T1000 (cell line): ENCODE measurements at regions not wholly inside any gene's neighbourhood (a gene's known extent, or its start where the extent isn't known, plus 50 kb on each side); places are given as distances from the start of the nearest gene placed in this dataset.
A peak's percentile ranks its signal among the peaks of the same experiment; 100 is the strongest.
"Not testable (repeated sequence)": the region's sequence is repeated elsewhere in the genome, so short reads cannot be mapped to it uniquely, and the experiment has no call there.

Experiments used
- DNase-seq: peaks from one replicate; lab custom pipeline; 2025; ENCODE audit warnings: mixed read lengths; lab: John Stamatoyannopoulos, UW

DNA sequence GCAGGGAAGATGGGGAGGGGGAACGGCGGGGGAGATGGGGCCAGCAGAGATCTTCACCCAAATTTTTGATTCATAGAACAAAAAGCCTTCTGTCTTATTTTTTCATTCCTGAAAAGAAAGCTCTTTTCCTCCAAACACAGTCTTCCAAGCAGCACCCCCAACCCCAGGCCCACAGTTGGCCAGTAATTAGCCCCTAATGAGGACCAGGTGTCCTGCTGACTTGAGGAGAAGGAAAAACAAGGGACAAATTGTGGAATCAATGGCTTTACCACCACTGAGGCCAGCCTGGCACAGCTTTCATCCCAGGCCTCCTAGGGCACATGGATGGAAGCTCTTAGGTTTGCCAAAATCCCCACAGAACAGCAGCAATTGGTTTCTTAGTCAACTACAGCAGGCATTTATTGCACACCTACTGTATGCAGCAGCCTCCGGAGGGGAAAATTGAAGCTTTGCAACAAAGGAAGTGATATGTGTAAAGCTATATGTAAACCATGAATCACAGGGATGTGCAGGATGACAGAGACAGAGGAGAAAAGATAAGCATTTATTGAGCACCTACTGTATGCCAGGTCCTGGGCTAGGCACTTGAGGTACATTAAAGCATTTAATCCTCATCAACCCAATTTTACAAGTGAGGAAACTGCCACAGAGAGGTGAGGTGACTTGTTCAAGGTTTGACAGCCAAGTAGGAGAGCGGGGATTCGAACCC, 199.5 kb downstream of the TBC1D2B start:
- DNase-seq, result no peak

DNA sequence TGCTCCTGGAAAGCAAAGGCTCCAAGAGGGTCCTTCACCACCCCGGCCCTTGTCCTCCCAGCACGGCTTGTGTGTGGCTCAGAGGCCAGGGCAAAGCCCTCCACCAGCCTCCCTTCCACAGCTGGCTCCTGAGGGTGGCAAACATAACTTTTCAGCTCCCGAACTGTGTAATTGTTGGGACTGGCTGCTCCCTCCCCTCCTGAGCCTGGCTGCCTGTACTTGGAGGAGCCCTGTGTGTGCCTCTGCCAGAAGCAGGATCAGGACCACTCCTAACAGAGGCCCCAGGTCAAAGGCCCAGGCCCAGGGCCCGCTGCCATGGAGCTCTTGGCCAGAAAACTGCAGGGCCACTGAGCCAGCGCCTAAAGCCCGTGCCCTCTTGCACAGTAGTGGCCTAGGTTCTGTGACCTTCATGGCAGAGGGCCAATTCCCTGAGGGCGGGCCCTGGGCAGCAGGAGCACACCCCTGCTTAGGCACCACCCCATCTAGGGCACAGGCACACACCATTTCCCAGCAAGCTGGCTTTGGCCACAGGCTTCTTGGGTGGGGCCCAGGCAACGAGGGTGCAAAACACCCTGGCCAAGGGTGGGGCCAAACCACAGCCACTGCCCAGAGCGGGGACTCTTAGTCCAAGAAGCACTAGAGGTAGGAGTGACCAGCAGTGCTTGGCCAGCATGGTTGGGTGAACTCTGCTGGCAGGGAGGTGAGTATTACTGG, 201.2 kb downstream of the TBC1D2B start:
- DNase-seq, result not testable (repeated sequence)

DNA sequence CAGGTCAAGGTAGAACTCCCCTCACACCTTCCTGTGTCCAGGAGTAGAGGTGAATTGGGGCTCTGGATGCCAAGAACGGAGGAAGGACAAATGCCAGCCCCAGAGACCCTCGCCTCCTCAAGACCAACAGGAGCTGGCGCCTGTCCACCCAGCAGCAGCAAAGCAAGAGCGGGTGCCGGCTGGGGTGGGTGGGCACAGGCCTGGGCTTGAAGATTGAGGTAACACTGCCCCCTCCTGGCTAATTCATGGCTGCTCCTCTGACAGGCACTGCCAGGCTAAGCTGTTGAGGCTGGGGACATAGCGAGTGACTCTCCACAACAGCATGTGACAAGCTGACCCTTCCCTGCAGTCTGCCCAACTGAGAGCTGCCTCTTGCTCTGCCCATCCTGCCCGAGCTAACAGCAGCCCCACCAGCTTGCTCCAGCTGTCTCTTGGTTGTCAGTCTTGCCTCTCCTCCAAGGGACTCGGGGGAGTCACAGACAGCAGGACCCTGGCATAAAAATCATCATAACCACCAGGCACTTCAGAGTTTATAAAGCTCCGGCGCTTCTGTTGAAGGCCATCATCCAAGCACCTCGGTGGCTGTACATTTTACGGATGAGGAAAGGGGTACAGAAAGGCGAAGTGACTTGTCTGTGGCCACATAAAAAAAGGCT, 202.3 kb downstream of the TBC1D2B start:
- DNase-seq, result not testable (repeated sequence)

DNA sequence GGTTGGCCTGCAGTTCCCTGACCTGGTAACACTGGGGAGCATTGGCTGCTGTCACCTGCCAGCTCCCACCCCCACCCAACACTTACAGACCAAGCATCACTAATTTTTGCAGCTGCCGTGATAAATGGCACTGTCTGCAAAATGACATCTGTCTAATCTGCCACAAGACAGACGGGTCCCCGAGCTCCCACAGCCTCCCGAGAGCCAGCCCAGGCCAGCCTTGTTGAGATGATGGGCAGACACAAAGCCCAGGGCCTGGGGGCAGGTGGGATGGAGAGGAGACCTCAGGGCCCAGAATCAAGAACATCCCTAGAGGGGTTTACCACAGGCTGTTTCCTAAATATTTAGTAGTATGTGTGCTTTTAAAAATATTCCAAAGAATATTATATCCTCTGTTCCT, 203.4 kb downstream of the TBC1D2B start:
- DNase-seq, result no peak

DNA sequence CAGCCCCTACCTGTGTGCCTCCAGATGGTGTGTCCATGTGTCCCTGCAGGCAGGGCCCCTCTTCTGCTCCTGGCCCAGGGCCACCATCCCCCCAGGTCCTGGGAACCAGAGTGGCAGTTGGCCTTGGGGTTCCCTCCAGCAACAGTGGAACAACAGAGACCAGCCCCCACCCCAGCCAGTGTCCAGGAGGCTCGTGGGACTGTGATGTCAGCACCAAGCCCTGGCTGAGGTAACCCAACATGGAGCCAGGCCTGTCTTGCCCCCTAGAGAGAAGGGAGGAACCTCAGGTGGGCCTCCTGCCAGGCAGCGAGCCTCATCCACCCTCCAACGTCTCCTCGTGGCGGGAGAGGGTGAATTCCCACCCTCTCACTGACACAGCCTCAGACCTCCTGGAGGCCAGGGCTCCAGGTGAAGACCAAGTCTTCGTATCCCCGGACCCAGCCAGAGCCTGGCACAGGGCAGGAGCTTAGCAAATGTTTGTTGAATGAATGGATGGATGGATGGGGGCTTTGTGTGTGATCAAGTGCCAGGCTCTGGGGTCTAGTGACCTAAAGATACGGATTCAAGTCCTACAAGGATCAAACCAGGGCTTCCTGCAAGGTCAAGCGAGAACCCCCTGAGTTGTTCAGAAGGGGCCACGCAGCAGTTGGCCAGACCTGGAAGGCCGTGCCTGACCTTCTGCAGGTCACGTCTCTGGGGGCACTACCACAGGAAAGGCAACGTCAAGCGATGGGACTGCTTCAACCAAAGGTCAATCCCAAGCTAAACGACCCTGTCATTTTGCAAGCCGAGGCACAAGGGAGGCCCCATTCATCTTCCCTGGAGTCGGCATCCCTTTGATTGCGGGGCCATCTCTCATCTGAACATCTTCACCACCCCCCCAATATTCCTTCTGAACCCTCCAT, 204.7 kb downstream of the TBC1D2B start:
- DNase-seq, result not testable (repeated sequence)

DNA sequence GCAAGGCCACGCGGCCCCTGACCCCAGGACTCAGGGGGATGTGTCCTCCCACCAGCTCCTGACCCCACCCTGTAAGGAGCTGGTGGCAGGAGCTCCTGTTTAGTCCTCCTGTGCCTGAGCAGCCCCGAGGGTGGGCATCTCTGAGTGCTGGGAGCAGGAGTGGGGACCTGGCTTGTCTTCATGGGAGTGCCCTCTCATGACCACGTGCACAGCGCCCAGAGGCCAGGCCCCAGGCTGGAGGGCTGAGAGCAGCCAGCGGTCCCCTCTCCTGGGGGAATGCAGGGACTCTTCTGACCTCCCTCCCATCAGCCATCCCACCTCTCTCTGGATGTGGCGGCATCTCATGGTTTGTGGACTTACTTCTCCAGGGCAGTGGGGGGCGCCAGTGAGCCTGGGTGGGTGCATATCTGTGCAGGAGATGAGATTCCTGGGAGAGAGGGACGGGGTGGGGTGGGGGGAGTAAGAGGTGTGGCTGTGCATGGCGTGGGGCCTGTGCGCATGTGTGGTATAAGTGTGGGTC, 205.6 kb downstream of the TBC1D2B start:
- DNase-seq, result no peak

DNA sequence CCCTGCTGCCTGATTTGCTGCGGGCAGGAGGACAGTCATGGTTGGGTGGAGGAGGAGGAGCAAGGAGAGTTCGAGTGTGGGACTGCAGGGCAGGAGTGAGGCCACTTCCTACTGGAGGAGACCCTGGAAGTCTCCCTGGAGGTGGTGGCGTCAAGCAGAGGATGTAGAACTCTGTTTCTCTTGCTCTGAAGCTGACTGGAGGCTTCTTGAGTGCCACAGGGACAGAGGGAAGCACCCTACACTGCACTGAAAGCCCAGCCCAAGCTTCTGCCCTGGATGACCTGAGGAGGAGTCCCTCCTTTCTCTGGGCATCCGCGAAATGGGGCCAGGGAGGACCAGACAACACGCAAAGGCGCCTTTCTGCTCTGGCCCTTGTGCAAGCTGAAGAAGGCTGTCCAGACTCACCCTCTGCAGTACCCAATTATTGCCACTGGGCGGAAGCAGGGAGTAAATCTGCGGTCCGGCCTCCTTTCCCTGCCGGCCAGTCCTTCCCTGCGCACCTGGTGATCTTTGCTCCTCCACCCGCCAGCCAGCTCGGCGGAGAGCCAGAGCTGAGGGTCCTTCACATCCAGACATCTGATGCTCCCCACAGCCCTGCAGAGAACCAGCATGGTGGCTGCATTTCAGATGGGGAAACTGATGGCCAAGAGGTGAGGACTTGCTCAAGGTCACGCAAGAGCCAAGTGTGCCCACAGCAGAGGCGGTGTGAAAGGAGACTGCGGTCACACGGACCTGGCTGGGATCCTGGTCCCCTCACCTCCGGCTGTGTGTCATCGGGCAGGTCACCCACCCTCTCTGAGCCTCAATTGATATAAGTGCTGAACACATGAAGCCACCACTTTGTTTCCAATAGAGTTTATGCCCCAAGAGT, 207.1 kb downstream of the TBC1D2B start:
- DNase-seq, result no peak

DNA sequence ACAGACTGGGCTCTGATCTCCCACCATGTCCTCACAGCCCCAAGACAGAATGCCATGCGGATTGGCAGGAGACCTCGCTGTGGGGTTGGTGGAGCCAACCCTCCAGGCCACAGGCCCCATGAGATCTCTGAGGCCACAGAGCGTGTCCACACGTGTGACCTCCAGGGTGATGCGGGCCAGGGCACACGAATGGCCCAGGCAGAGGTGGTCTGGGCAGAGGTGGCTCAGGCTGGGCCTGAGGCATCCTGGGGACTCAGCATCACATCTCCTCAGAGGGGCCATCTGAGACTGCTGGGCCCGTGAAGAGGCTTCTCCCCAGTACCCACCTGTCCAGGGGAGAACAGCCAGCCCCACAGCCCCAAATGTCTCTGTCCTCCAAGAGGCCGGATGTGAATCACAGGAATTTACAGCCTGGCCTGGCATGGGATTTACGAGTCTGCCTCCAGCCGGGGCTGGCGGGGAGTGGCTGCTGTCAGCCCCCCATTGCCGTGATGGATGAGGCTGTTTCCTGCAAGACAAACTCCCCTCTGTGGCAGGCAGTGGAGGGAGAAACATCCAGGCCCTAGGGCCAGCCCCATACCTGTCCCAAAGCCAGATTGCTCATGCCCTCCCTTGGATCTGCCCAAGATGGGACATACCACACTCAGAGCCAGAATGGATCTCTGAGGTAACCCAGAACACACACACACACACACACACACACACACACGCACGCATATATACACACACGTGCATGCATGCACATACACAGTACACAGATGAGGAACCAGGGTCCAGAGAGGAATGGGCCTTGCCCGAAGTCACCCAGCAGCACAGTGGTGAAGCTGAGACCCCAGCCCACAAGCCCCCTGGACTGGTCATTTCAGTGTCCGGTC, 208.3 kb downstream of the TBC1D2B start:
- peak; percentile 51 for DNase-seq

DNA sequence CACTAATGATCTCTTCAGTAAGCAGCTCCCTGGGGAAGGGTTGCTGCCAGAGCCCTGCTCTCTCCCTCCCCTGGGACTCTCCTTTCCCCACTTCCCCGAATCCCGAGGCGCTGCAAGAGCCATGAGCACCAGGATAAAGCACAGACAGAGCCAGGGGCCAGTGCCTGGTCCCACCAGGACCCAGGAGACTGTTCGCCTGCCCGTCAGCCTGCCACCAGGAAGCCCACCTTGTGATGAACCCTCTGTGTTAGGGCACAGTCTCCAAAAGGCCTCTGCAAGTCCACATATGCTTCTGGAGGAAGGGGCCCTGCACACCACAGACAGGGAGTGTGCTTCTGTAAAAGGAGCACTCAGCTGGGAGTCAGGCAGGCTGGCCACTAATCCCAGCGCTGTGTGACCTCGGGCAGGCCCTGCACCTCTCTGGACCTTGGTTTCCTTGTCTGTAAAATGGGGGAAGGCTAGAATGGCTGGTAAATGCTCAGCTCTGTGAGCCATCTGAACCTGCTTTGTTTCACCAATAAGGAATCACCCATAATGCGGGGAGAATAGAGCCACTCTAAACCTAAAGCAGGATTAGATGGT, 209.4 kb downstream of the TBC1D2B start:
- DNase-seq, result not testable (repeated sequence)

DNA sequence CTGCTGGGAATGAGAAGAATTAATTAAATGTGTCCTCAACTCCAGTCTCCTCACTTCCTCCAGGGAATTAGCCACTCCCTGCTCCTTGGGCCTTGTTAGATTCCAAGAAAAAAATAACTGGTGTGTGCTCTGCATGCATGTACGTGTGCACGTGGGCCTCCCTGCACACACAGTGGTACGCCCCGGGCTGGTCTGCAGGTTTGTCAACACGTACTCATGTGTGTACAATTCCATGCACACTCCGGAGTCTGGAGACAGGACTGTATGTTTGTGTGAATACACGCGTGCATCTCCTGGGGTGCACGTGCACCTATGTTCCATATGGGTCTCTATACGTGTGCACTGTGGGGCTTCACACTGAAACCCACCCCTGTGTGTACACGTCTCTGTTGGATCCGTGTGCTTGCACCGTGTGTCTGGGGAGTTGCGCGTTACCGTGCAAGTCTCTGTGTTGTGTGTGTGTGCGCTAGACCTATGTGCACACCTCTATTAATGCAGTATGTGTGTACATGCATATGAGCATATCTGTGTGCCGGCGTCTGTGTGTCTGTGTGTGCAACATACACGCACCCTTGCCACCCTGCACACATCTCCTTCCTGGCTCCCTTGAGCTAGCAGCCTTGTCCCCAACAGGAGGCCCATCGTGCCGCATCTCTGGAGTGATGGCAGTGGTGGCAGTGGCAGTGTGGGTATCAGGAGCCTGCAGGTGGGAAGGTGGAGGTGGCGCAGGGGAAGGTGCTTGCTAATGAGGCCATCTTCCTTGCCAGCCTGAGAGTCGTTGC, 210.1 kb downstream of the TBC1D2B start:
- DNase-seq, result no peak

DNA sequence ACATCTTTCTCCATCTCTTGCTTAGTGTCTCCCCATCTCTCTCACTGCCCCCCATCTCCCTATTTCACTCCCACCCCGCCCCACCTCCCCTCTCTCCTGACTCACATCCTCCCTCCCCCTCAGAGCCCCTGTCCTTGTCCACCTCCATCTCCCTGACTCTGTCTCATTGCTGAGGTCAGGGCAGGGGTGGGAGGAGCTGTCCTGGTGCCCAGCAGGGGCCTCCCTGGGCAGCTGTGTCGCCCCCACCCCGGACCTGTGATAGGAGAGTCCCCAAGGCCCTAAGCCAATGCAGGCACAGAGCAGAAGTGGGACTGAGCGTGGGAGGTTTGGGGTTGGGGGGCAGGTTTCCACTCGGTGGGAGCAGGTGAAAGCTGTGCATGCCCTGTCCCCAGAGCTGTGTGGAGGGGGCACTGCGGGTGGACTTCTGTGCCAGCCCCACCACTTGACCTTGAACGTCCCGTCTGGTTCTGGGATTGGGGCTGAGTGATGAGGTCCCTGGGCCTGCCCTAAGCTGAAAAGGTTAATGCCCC, 210.8 kb downstream of the TBC1D2B start:
- DNase-seq, result no peak

DNA sequence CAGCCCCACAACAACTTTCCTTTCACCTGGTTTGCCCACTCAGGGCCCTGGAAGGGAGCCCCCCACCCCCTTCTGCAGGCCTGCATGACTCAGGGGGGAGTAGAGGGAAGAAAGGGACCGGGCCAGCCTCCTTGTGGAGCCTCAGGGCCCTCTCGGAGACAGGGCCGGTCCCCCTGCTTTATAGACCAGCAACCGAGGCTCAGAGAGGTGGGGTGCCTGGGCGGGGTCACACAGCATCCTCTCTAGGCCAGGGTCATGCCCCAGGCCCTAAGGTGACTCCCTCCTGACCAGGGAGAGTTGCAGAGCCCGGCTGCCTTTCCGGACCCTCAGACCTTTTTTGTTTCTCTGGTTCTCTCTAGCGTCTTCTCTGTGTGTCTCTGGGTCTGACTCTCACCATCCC, 211.3 kb downstream of the TBC1D2B start:
- DNase-seq, result no peak

DNA sequence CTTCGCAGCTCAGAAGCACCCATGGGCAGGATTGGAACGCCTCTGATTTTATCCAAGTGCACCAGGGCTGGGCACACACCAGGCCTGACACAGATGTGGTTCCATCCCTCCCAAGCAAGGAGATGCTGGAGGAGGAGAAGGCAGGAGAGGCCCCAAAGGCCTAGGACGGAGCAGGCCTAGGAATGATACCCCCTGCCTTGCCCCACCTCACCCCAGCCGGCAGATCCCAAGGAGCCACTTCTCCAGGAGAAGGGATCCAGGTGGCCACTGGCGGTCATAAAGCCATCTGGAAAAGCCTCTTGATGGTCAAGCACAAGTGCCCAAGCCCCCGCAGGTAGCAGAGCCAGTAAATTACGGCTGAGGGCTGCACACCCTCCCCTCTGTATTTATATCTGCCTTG, 211.8 kb downstream of the TBC1D2B start:
- no peak for DNase-seq

DNA sequence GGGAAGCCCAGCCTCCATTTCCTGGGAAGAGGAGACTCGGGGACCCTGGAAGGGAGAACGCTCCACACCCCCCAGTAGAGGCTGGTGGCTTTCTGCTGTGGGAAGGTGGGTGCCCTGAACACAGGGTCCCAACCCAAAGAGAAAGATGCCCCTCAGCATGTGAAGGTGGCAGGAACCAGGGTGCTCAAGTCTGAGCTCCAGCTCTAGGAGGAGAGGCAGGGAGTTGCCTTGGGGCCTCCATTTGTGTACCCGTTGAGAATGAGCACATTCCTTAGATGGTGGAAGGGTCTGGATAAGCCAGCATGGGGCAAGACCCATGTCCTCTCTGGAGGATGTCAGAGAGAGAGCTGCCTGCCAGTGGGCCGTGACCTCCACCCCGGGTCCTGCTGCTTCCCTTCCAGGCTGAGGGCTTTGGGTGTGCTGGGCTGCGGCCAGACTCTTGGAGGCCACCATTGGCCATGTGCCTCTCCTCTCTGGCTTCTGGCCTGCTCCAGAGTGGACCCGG, 212.4 kb downstream of the TBC1D2B start:
- no peak for DNase-seq

DNA sequence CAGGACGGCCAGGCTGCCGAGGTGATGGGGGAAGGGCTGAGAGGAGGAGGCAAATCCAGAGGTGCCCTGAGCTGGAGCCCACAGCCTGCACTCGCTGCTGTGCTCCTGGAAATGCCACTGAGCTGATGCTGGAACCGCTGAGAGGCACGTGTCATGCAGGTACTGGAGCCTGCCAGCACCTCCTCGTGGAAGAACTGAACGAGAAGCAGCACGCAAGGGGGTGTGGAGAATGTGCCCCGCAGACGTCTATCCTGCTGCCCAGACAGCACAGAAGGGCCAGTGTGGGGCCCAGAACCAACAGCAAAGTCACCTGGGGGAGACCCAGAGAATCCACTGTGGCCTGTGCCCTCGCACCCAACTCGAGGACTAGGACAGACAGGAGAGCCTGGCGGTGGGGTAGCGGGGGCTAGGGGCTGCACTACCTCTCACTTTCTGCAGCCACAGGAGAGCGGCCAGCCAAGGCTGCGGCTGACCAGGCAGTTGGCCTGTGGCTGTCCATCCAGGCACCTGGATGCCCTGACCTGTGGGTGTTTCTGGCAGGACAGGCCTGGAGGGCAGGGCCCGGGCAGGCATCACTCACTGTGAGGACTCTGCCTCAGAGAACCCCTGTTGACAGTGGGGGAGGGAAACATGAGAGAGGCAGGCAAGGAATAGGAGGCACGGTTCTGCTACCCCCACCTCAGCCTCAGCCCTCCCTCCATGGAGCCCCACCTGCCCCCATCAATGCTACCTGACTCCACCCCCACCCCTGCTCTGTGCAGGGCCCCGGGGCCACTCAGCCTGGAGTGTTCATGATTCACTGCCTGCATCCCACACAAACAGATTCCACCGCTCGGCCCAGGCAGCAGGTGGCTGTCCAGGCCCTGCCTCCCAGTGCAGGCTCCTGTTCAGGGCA, 213.1 kb downstream of the TBC1D2B start:
- no peak for DNase-seq

DNA sequence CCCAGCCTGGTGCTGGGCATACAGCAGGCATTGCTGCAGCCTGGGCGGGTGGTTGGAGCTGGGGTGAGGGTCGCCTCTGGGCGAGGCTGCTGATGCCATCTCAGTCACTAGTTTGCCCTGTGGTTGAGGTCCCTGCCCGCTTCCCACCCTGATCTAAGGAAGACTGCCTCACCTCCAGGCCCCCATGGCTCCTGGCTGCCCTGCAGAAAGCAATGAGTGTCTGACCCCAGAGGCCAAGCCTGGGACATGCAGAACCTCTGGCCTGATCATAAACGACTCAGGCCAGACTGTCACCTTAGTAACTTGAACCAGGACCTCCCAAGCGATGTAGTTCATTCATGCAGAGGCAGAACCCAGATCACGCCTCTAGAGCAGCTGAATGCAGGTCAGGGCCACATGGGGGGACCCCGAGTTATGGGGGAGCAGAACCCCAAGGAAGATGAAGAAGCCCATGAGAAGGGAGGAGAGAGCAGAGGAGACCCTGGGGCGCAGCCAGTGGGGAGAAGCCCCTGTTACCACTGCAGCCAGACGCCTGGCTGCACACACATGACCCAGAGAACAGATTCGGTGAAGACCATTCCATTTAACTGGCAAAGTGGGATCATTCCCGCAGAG, 213.9 kb downstream of the TBC1D2B start:
- no peak for DNase-seq

DNA sequence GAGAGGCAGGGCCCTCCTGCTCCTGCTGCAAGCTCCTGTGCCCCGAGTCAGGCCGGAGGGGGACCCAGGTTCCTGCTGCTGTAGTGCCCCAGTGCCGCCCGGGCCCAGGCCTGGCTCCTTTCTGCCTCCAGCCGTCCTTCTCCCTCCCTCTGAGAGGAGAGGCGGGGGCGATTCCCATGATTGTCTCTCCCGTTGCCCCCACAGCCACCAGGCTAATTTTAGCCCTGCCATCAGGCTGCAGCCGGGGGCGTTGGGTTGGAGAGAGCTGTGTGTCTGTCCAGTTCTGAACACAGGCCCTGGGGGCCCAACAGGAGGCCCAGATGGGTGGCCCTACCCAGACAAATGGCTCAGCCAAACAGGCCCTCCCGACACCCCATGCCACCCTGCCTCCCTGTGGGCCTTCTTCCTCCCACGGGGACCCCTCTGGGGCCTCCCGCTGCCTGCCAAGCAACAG, 214.8 kb downstream of the TBC1D2B start:
- DNase-seq, result no peak
